ENCODE measurements at regions not wholly inside any gene's neighbourhood (a gene's known extent, or its start where the extent isn't known, plus 50 kb on each side); places are given as distances from the start of the nearest gene placed in this dataset.

DNA sequence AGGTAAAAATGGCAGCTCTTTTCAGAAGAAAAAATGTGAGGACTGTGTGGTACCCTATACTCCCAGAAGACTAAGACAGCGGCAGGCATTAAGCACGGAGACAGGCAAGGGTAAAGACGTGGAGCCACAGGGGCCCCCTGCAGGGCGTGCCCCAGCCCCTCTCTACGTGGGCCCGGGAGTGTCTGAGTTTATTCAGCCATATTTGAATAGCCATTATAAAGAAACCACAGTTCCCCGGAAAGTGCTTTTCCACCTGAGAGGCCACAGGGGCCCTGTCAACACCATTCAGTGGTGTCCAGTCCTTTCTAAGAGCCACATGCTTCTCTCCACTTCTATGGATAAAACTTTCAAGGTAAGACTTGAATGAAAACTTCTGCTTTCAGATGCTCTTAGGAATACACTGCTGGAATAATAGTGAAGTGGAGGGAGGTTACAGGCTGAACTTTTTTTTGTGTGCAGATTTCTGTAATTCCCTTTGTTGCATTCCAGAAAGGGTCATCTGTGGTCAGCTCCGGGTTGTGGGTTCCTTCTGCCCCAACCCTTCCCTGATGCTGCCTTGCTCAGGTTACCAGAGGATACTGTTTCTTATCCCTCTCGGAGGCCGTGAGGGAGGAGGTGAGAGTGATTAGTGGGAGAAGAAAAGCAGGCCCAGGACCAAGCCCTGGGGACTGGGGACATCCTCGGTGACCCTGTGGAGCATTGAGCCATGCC lies 58.4 kb downstream of the SLC25A47 start:
- no peak for DNase-seq (ENCODE audit: extremely low spot score)
- ChIA-PET CTCF (interaction anchor here (1.9 kb wide), 1 partner anchor 264 kb away, joined by 8 read pairs; no protein-coding TSS in a partner anchor), POLR2A (no interaction called here)
- TF ChIP-seq ARNT (IDR thresholded peaks at IDR 0.05) (no peak), FOXK2 (IDR thresholded peaks at IDR 0.05) (no peak), SP1 (IDR thresholded peaks at IDR 0.05) (no peak)

DNA sequence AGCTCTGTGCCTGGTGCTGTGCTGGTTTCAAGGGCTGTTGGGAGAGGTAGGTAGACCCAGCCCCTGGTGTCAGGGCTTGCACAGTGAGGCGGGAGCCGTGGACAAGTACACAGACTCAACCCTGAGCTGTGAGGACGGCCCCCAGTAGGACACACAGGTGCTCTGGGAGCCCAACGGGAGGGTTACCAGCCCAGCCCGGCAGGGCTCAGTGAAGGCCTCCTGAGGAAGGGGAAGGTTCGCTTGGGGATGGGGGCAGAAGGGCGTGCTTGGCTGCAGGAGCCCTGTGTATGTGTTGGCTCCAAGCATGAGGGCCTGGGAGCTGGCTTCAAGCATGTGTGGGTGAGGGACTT lies 58.9 kb downstream of the SLC25A47 start:
- TF ChIP-seq LEF1 (IDR thresholded peaks at IDR 0.05; ENCODE audit: borderline replicate concordance) (no peak), SP1 (IDR thresholded peaks at IDR 0.05) (no peak), CTBP1 (IDR thresholded peaks at IDR 0.05; ENCODE audit: borderline replicate concordance) (no peak), HDGF (IDR thresholded peaks at IDR 0.05; ENCODE audit: borderline replicate concordance) (no peak), ARNT (IDR thresholded peaks at IDR 0.05) (no peak), ELF4 (IDR thresholded peaks at IDR 0.05) (no peak)
- ChIA-PET CTCF (interaction anchor here (0.7 to 1.9 kb wide), 3 partner anchors 27 to 264 kb away, joined by 3 to 8 read pairs (median 5); no protein-coding TSS in a partner anchor), POLR2A (no interaction called here)
- DNase-seq (ENCODE audit: extremely low spot score) = no peak

- peak; percentile 77 for DNase-seq (ENCODE audit: extremely low spot score)
- POLR2A ChIA-PET = no interaction called here
- TF ChIP-seq TARDBP (IDR thresholded peaks at IDR 0.05) (no peak), ARNT (IDR thresholded peaks at IDR 0.05) (no peak), SP1 (IDR thresholded peaks at IDR 0.05) (no peak), ELF4 (IDR thresholded peaks at IDR 0.05) (no peak), HDGF (IDR thresholded peaks at IDR 0.05; ENCODE audit: borderline replicate concordance) (no peak), FOXA1 (IDR thresholded peaks at IDR 0.05) (no peak), L3MBTL2 (conservative IDR thresholded peaks at IDR 0.05) (no peak), ZNF384 (IDR thresholded peaks at IDR 0.05) (no peak), BHLHE40 (IDR thresholded peaks at IDR 0.05; ENCODE audit: borderline replicate concordance) (no peak), NFRKB (IDR thresholded peaks at IDR 0.05) (no peak), SUZ12 (IDR thresholded peaks at IDR 0.05) (no peak), LEF1 (IDR thresholded peaks at IDR 0.05; ENCODE audit: borderline replicate concordance) (no peak), PKNOX1 (IDR thresholded peaks at IDR 0.05) (no peak), FOXM1 (IDR thresholded peaks at IDR 0.05; ENCODE audit: borderline replicate concordance) (no peak), FOXK2 (IDR thresholded peaks at IDR 0.05) (no peak), CTBP1 (IDR thresholded peaks at IDR 0.05; ENCODE audit: borderline replicate concordance) (no peak)
Measured at GRCh38 chr14:100383727-100384158, 60.6 kb downstream of the SLC25A47 start.

GRCh38 chr14:100384277-100384676 lies 61.1 kb downstream of the SLC25A47 start:
- ChIA-PET POLR2A (interaction anchor here (1.1 kb wide), 1 partner anchor 24 kb away, joined by 3 read pairs; no protein-coding TSS in a partner anchor), CTCF (interaction anchor here (0.8 to 4.1 kb wide), 20 partner anchors 9 to 516 kb away, joined by 3 to 56 read pairs (median 4); a partner anchor contains a TSS)
- TF ChIP-seq ARNT (IDR thresholded peaks at IDR 0.05) = no peak
- no peak for TF ChIP-seq L3MBTL2 (conservative IDR thresholded peaks at IDR 0.05)
- no peak for TF ChIP-seq SUZ12 (IDR thresholded peaks at IDR 0.05)
- TF ChIP-seq PKNOX1 (IDR thresholded peaks at IDR 0.05) = no peak
- no peak for TF ChIP-seq CTBP1 (IDR thresholded peaks at IDR 0.05; ENCODE audit: borderline replicate concordance)
- TF ChIP-seq TARDBP (IDR thresholded peaks at IDR 0.05) = no peak
- no peak for TF ChIP-seq FOXK2 (IDR thresholded peaks at IDR 0.05)
- no peak for TF ChIP-seq SP1 (IDR thresholded peaks at IDR 0.05)
- no peak for TF ChIP-seq ZNF384 (IDR thresholded peaks at IDR 0.05)
- no peak for TF ChIP-seq FOXA1 (IDR thresholded peaks at IDR 0.05)
- no peak for TF ChIP-seq ELF4 (IDR thresholded peaks at IDR 0.05)
- no peak for DNase-seq (ENCODE audit: extremely low spot score)

More at GRCh38 chr14:100383727-100384158, 60.6 kb downstream of the SLC25A47 start:
- CTCF ChIA-PET = interaction anchor here (0.8 to 4.1 kb wide), 12 partner anchors 8 to 269 kb away, joined by 3 to 56 read pairs (median 4); a partner anchor contains a TSS

- DNase-seq (ENCODE audit: extremely low spot score) = no peak
- ChIA-PET CTCF (interaction anchor here (0.6 to 4.1 kb wide), 43 partner anchors 8 to 565 kb away, joined by 3 to 56 read pairs (median 4); a partner anchor contains a TSS), POLR2A (interaction anchor here (0.7 to 1.5 kb wide), 5 partner anchors 10 to 261 kb away, joined by 3 to 7 read pairs (median 4); a partner anchor contains a TSS)
- TF ChIP-seq BHLHE40 (IDR thresholded peaks at IDR 0.05; ENCODE audit: borderline replicate concordance) (no peak), LEF1 (IDR thresholded peaks at IDR 0.05; ENCODE audit: borderline replicate concordance) (no peak), PKNOX1 (IDR thresholded peaks at IDR 0.05) (no peak), L3MBTL2 (conservative IDR thresholded peaks at IDR 0.05) (no peak), ZNF384 (IDR thresholded peaks at IDR 0.05) (no peak), SP1 (IDR thresholded peaks at IDR 0.05) (no peak), FOXM1 (IDR thresholded peaks at IDR 0.05; ENCODE audit: borderline replicate concordance) (no peak), TARDBP (IDR thresholded peaks at IDR 0.05) (no peak), NFRKB (IDR thresholded peaks at IDR 0.05) (no peak), ARNT (IDR thresholded peaks at IDR 0.05) (no peak), CTBP1 (IDR thresholded peaks at IDR 0.05; ENCODE audit: borderline replicate concordance) (no peak), HDGF (IDR thresholded peaks at IDR 0.05; ENCODE audit: borderline replicate concordance) (no peak), ELF4 (IDR thresholded peaks at IDR 0.05) (no peak), FOXK2 (IDR thresholded peaks at IDR 0.05) (no peak), SUZ12 (IDR thresholded peaks at IDR 0.05) (no peak), FOXA1 (IDR thresholded peaks at IDR 0.05) (no peak)
Measured at GRCh38 chr14:100384819-100385813, 62.0 kb downstream of the SLC25A47 start.

All from HEK293T (cell line).